OCI-LY1 (cell line): ENCODE measurements at regions not wholly inside any gene's neighbourhood (a gene's known extent, or its start where the extent isn't known, plus 50 kb on each side); places are given as distances from the start of the nearest gene placed in this dataset.

ENCODE experiments used
- H2AFZ ChIP-seq: fragments of 200-600 bp; sonication (generic), shearing (Covaris generic); 2 replicates; pipeline ENCODE4 v1.6.0; 2014; ENCODE audit warnings: antibody characterized with exemption, mild to moderate bottlenecking, low read length
- H3F3A ChIP-seq: fragments of 200-600 bp; sonication (generic), shearing (Covaris generic); 2 replicates; pipeline ENCODE4 v1.6.0; 2014; ENCODE audit warnings: mild to moderate bottlenecking, antibody characterized with exemption, low read length, moderate library complexity; ENCODE audit not compliant: insufficient read depth
- H3K27ac ChIP-seq: fragments of 200-600 bp; sonication (generic); 2 replicates; pipeline ENCODE4 v1.5.1; 2014; ENCODE audit warnings: low read length, mixed run types, mild to moderate bottlenecking, low read depth; ENCODE audit not compliant: poor library complexity, severe bottlenecking
- H3K27me3 ChIP-seq: fragments of 200-600 bp; sonication (generic); 2 replicates; pipeline ENCODE4 v1.6.0; 2014; ENCODE audit warnings: antibody characterized with exemption, mild to moderate bottlenecking, low read length, moderate library complexity; ENCODE audit not compliant: insufficient read depth
- H3K36me3 ChIP-seq: fragments of 200-600 bp; sonication (generic); 2 replicates; pipeline ENCODE4 v1.6.1; 2014; ENCODE audit warnings: mild to moderate bottlenecking, antibody characterized with exemption, low read length, moderate library complexity, mixed read lengths; ENCODE audit not compliant: insufficient read depth
- H3K4me1 ChIP-seq: fragments of 200-600 bp; sonication (generic); 2 replicates; pipeline ENCODE4 v1.5.1; 2014; ENCODE audit warnings: mild to moderate bottlenecking, low read length, moderate library complexity; ENCODE audit not compliant: insufficient read depth, severe bottlenecking
- H3K4me2 ChIP-seq: fragments of 200-600 bp; sonication (generic), shearing (Covaris generic); 2 replicates; pipeline ENCODE4 v1.6.1; 2014; ENCODE audit warnings: low read length
- H3K4me3 ChIP-seq: fragments of 200-600 bp; sonication (generic); 2 replicates; pipeline ENCODE4 v1.5.1; 2014; ENCODE audit warnings: low read length, low read depth, mild to moderate bottlenecking, mixed read lengths; ENCODE audit not compliant: poor library complexity, severe bottlenecking
- H3K79me2 ChIP-seq: fragments of 200-600 bp; shearing (Covaris generic); 2 replicates; pipeline ENCODE4 v1.6.1; 2016; ENCODE audit warnings: mixed run types, low read length, mixed read lengths; ENCODE audit not compliant: insufficient read depth
- H3K9ac ChIP-seq: fragments of 200-600 bp; sonication (generic), shearing (Covaris generic); 2 replicates; pipeline ENCODE4 v1.6.1; 2014; ENCODE audit warnings: mild to moderate bottlenecking, low read length, mixed read lengths
- H3K9me2 ChIP-seq: fragments of 200-600 bp; sonication (generic), shearing (Covaris generic); 2 replicates; pipeline ENCODE4 v1.6.1; 2014; ENCODE audit warnings: low read depth, mild to moderate bottlenecking, low read length, mixed read lengths
- H3K9me3 ChIP-seq: fragments of 200-600 bp; shearing (Covaris generic); 2 replicates; pipeline ENCODE4 v1.6.1; 2014; ENCODE audit warnings: low read length, mixed read lengths
- H4K20me1 ChIP-seq: fragments of 200-600 bp; sonication (generic), shearing (Covaris generic); 2 replicates; pipeline ENCODE4 v1.6.0; 2016; ENCODE audit warnings: mild to moderate bottlenecking, low read length; ENCODE audit not compliant: insufficient read depth
- EZH2 ChIP-seq: fragments of 200-600 bp; sonication (generic), shearing (Covaris generic); IDR thresholded peaks from 2 replicates; pipeline ENCODE4 v1.8.0; 2017; ENCODE audit warnings: borderline replicate concordance, mixed run types, mild to moderate bottlenecking, antibody characterized with exemption, low read length, moderate library complexity, mixed read lengths
- TF ChIP-seq, protein P1 (sequence below): fragments of 200-600 bp; sonication (generic), shearing (Covaris generic); IDR thresholded peaks from 2 replicates; pipeline ENCODE4 v1.5.1; 2017; ENCODE audit warnings: mild to moderate bottlenecking, antibody characterized with exemption, low read length, moderate library complexity, mixed read lengths

GRCh38 chr11:104699981-104700380, 198.3 kb downstream of the CASP12 start:
- no peaks in the 10 kb centered on the region for H3K36me3 ChIP-seq
- no peaks in the 10 kb centered on the region for H3K9me2 ChIP-seq
- H3K4me2 ChIP-seq: no peak overlapping the region
- H3K9ac ChIP-seq: no peak overlapping the region
- H3K4me1 ChIP-seq: no peaks in the 10 kb centered on the region
- no peak overlapping the region for H3K27ac ChIP-seq
- H3F3A ChIP-seq: no peaks in the 10 kb centered on the region; the same call in 1 of the 2 replicates
- TF ChIP-seq, protein P1, sequence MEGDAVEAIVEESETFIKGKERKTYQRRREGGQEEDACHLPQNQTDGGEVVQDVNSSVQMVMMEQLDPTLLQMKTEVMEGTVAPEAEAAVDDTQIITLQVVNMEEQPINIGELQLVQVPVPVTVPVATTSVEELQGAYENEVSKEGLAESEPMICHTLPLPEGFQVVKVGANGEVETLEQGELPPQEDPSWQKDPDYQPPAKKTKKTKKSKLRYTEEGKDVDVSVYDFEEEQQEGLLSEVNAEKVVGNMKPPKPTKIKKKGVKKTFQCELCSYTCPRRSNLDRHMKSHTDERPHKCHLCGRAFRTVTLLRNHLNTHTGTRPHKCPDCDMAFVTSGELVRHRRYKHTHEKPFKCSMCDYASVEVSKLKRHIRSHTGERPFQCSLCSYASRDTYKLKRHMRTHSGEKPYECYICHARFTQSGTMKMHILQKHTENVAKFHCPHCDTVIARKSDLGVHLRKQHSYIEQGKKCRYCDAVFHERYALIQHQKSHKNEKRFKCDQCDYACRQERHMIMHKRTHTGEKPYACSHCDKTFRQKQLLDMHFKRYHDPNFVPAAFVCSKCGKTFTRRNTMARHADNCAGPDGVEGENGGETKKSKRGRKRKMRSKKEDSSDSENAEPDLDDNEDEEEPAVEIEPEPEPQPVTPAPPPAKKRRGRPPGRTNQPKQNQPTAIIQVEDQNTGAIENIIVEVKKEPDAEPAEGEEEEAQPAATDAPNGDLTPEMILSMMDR: no peak
- TF ChIP-seq EZH2: no peak
- no peak overlapping the region for H3K4me3 ChIP-seq
- 0 out of 2 replicates have a peak, but pooled peaks cover 2% of the 10 kb centered on the region for H3K9me3 ChIP-seq
- H3K79me2 ChIP-seq: no peaks in the 10 kb centered on the region
- no peaks in the 10 kb centered on the region for H3K27me3 ChIP-seq
- no peak overlapping the region for H2AFZ ChIP-seq
- H4K20me1 ChIP-seq: no peaks in the 10 kb centered on the region

- H3K9ac ChIP-seq: no peak overlapping the region
- TF ChIP-seq EZH2: no peak
- TF ChIP-seq, protein P1: no peak
- H3K79me2 ChIP-seq: no peaks in the 10 kb centered on the region
- H2AFZ ChIP-seq: no peak overlapping the region
- H3F3A ChIP-seq: no peaks in the 10 kb centered on the region; the same call in 1 of the 2 replicates
- H3K27me3 ChIP-seq: no peaks in the 10 kb centered on the region
- H3K9me3 ChIP-seq: no peaks in the 10 kb centered on the region
- H3K27ac ChIP-seq: no peak overlapping the region
- no peak overlapping the region for H3K4me2 ChIP-seq
- no peaks in the 10 kb centered on the region for H3K4me1 ChIP-seq
- H3K36me3 ChIP-seq: no peaks in the 10 kb centered on the region
- H3K9me2 ChIP-seq: no peaks in the 10 kb centered on the region
- H4K20me1 ChIP-seq: no peaks in the 10 kb centered on the region
- H3K4me3 ChIP-seq: no peak overlapping the region
These were observed 203.2 kb downstream of the CASP12 start for GRCh38 chr11:104695065-104695463.

GRCh38 chr11:104694259-104695064, 203.8 kb downstream of the CASP12 start:
- H3K79me2 ChIP-seq: no peaks in the 10 kb centered on the region
- H3K4me3 ChIP-seq: no peak overlapping the region
- H3K27me3 ChIP-seq: no peaks in the 10 kb centered on the region
- H4K20me1 ChIP-seq: no peaks in the 10 kb centered on the region
- no peak for TF ChIP-seq EZH2
- TF ChIP-seq, protein P1: no peak
- H2AFZ ChIP-seq: no peak overlapping the region
- H3K9me2 ChIP-seq: no peaks in the 10 kb centered on the region
- H3K9me3 ChIP-seq: no peaks in the 10 kb centered on the region
- no peaks in the 10 kb centered on the region for H3K4me1 ChIP-seq
- no peak overlapping the region for H3K4me2 ChIP-seq
- H3F3A ChIP-seq: no peaks in the 10 kb centered on the region; the same call in 1 of the 2 replicates
- H3K27ac ChIP-seq: no peak overlapping the region
- no peaks in the 10 kb centered on the region for H3K36me3 ChIP-seq
- no peak overlapping the region for H3K9ac ChIP-seq
